IPS-11a (cell line): ENCODE measurements at regions not wholly inside any gene's neighbourhood (a gene's known extent, or its start where the extent isn't known, plus 50 kb on each side); places are given as distances from the start of the nearest gene placed in this dataset.

ENCODE experiments used
- H3K4me3 ChIP-seq: one replicate; pipeline ENCODE4 v1.5.1; 2013; ENCODE audit warnings: low read depth, low read length, control low read depth

DNA sequence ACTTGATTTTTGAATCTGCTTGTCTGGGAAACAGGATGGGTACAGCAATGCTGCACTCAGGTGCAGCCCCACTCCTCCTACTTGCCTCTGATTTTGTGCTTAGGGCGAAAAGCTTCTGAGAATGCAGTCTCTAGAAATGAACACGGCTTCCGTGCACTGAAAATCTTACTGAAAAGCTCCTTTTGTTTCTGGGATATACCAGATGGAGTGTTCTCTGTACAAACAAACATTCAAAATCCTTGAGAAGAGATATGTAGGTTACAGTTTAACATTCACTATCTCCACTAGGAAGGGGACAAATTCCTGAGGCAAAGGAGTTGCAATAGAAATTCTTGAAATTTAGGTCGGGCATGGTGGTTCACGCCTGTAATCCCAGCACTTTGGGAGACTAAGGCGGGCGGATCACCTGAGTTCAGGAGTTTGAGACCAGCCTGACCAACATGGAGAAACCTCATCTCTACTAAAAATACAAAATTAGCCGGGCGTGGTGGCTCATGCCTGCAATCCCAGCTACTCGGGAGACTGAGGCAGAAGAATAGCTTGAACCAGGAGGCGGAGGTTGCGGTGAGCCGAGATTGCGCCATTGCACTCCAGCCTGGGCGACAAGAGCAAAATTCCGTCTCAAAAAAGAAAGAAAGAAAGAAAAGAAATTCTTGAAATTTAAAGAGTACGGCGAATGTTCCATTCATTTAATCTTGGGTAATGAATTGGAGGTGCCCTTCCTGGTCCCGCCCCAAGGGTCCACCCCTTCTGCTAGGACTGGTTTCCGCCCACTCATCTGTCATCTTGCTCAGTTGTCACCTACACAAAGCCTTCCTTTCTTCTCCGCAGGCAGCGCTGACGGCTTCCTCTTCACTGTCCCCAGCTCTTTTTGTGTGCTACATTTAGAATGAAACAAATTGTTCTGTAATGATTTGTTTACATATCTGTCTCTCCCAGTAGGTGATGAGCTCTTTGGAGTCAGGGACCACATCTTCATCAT, 92.4 kb downstream of the SOCS6 start:
- H3K4me3 ChIP-seq, result no peak overlapping the region
